ENCODE measurements at regions not wholly inside any gene's neighbourhood (a gene's known extent, or its start where the extent isn't known, plus 50 kb on each side); places are given as distances from the start of the nearest gene placed in this dataset.
"Not testable (repeated sequence)": the region's sequence is repeated elsewhere in the genome, so short reads cannot be mapped to it uniquely, and the experiment has no call there.

- no peaks in the 10 kb centered on the region for H3K27me3 ChIP-seq (ENCODE audit: low read depth, low read length)
- H3K36me3 ChIP-seq (ENCODE audit: control insufficient read depth in 1 of 2, insufficient read depth in 2 of 2, low read length in 2 of 2): no peaks in the 10 kb centered on the region
- no peaks in the 10 kb centered on the region for H3K9me3 ChIP-seq (ENCODE audit: control insufficient read depth in 1 of 2, low read length in 2 of 2)
Measured at GRCh38 chr16:75806487-75806886, 80.2 kb upstream of the CPHXL start.

GRCh38 chr16:75810342-75810741 lies 84.1 kb upstream of the CPHXL start:
- H3K27ac ChIP-seq (ENCODE audit: low read length): no peak overlapping the region
- H3K9me3 ChIP-seq (ENCODE audit: control insufficient read depth in 1 of 2, low read length in 2 of 2): no peaks in the 10 kb centered on the region
- H3K4me1 ChIP-seq (ENCODE audit: control insufficient read depth in 1 of 2, insufficient read depth in 2 of 2, low read length in 2 of 2): no peaks in the 10 kb centered on the region
- no peaks in the 10 kb centered on the region for H3K27me3 ChIP-seq (ENCODE audit: low read depth, low read length)
- H3K36me3 ChIP-seq (ENCODE audit: control insufficient read depth in 1 of 2, insufficient read depth in 2 of 2, low read length in 2 of 2): no peaks in the 10 kb centered on the region
- no peak overlapping the region for H3K4me3 ChIP-seq (ENCODE audit: low read depth in 1 of 2, low read length in 2 of 2)

More at GRCh38 chr16:75806487-75806886, 80.2 kb upstream of the CPHXL start:
- Histone ChIP-seq H3K27ac (ENCODE audit: low read length) (no peak overlapping the region), H3K4me3 (ENCODE audit: low read depth in 1 of 2, low read length in 2 of 2) (no peak overlapping the region), H3K4me1 (ENCODE audit: control insufficient read depth in 1 of 2, insufficient read depth in 2 of 2, low read length in 2 of 2) (no peaks in the 10 kb centered on the region)

GRCh38 chr16:75811020-75811634 lies 84.8 kb upstream of the CPHXL start:
- no peaks in the 10 kb centered on the region for H3K36me3 ChIP-seq (ENCODE audit: control insufficient read depth in 1 of 2, insufficient read depth in 2 of 2, low read length in 2 of 2)
- no peaks in the 10 kb centered on the region for H3K27me3 ChIP-seq (ENCODE audit: low read depth, low read length)
- no peaks in the 10 kb centered on the region for H3K4me1 ChIP-seq (ENCODE audit: control insufficient read depth in 1 of 2, insufficient read depth in 2 of 2, low read length in 2 of 2)
- H3K4me3 ChIP-seq (ENCODE audit: low read depth in 1 of 2, low read length in 2 of 2): no peak overlapping the region
- H3K9me3 ChIP-seq (ENCODE audit: control insufficient read depth in 1 of 2, low read length in 2 of 2): no peaks in the 10 kb centered on the region
- no peak overlapping the region for H3K27ac ChIP-seq (ENCODE audit: low read length)

- Histone ChIP-seq H3K9me3 (ENCODE audit: control insufficient read depth in 1 of 2, low read length in 2 of 2) (no peaks in the 10 kb centered on the region), H3K4me3 (ENCODE audit: low read depth in 1 of 2, low read length in 2 of 2) (no peak overlapping the region), H3K27me3 (ENCODE audit: low read depth, low read length) (no peaks in the 10 kb centered on the region), H3K27ac (ENCODE audit: low read length) (no peak overlapping the region), H3K36me3 (ENCODE audit: control insufficient read depth in 1 of 2, insufficient read depth in 2 of 2, low read length in 2 of 2) (no peaks in the 10 kb centered on the region), H3K4me1 (ENCODE audit: control insufficient read depth in 1 of 2, insufficient read depth in 2 of 2, low read length in 2 of 2) (no peaks in the 10 kb centered on the region)
Measured at GRCh38 chr16:75818491-75818890, 92.2 kb upstream of the CPHXL start.

GRCh38 chr16:75820672-75821071 lies 94.4 kb upstream of the CPHXL start:
- H3K27me3 ChIP-seq (ENCODE audit: low read depth, low read length): no peaks in the 10 kb centered on the region
- no peaks in the 10 kb centered on the region for H3K4me1 ChIP-seq (ENCODE audit: control insufficient read depth in 1 of 2, insufficient read depth in 2 of 2, low read length in 2 of 2)
- no peaks in the 10 kb centered on the region for H3K9me3 ChIP-seq (ENCODE audit: control insufficient read depth in 1 of 2, low read length in 2 of 2)
- H3K27ac ChIP-seq (ENCODE audit: low read length): no peak overlapping the region
- H3K4me3 ChIP-seq (ENCODE audit: low read depth in 1 of 2, low read length in 2 of 2): no peak overlapping the region
- no peaks in the 10 kb centered on the region for H3K36me3 ChIP-seq (ENCODE audit: control insufficient read depth in 1 of 2, insufficient read depth in 2 of 2, low read length in 2 of 2)

- Histone ChIP-seq H3K27me3 (ENCODE audit: low read depth, low read length) (no peaks in the 10 kb centered on the region), H3K9me3 (ENCODE audit: control insufficient read depth in 1 of 2, low read length in 2 of 2) (no peaks in the 10 kb centered on the region), H3K36me3 (ENCODE audit: control insufficient read depth in 1 of 2, insufficient read depth in 2 of 2, low read length in 2 of 2) (no peaks in the 10 kb centered on the region), H3K27ac (ENCODE audit: low read length) (no peak overlapping the region), H3K4me3 (ENCODE audit: low read depth in 1 of 2, low read length in 2 of 2) (no peak overlapping the region), H3K4me1 (ENCODE audit: control insufficient read depth in 1 of 2, insufficient read depth in 2 of 2, low read length in 2 of 2) (no peaks in the 10 kb centered on the region)
Measured at GRCh38 chr16:75821117-75821516, 94.8 kb upstream of the CPHXL start.

GRCh38 chr16:75825750-75826149 lies 99.5 kb upstream of the CPHXL start:
- not testable (repeated sequence) for H3K9me3 ChIP-seq (ENCODE audit: control insufficient read depth in 1 of 2, low read length in 2 of 2); H3K4me3 ChIP-seq (ENCODE audit: low read depth in 1 of 2, low read length in 2 of 2); H3K27ac ChIP-seq (ENCODE audit: low read length); H3K4me1 ChIP-seq (ENCODE audit: control insufficient read depth in 1 of 2, insufficient read depth in 2 of 2, low read length in 2 of 2); H3K27me3 ChIP-seq (ENCODE audit: low read depth, low read length); H3K36me3 ChIP-seq (ENCODE audit: control insufficient read depth in 1 of 2, insufficient read depth in 2 of 2, low read length in 2 of 2)

- not testable (repeated sequence) for H3K4me3 ChIP-seq (ENCODE audit: low read depth in 1 of 2, low read length in 2 of 2)
Measured at GRCh38 chr16:75827372-75828038, 101.2 kb upstream of the CPHXL start.

GRCh38 chr16:75833385-75833784 lies 107.1 kb upstream of the CPHXL start:
- not testable (repeated sequence) for H3K27me3 ChIP-seq (ENCODE audit: low read depth, low read length); H3K36me3 ChIP-seq (ENCODE audit: control insufficient read depth in 1 of 2, insufficient read depth in 2 of 2, low read length in 2 of 2); H3K4me3 ChIP-seq (ENCODE audit: low read depth in 1 of 2, low read length in 2 of 2); H3K4me1 ChIP-seq (ENCODE audit: control insufficient read depth in 1 of 2, insufficient read depth in 2 of 2, low read length in 2 of 2); H3K27ac ChIP-seq (ENCODE audit: low read length)
- peaks cover 0 to 13% of the 10 kb centered on the region in 2 donors for H3K9me3 ChIP-seq (ENCODE audit: control insufficient read depth in 1 of 2, low read length in 2 of 2)

More at GRCh38 chr16:75827372-75828038, 101.2 kb upstream of the CPHXL start:
- not testable (repeated sequence) for H3K4me1 ChIP-seq (ENCODE audit: control insufficient read depth in 1 of 2, insufficient read depth in 2 of 2, low read length in 2 of 2); H3K27me3 ChIP-seq (ENCODE audit: low read depth, low read length); H3K27ac ChIP-seq (ENCODE audit: low read length); H3K36me3 ChIP-seq (ENCODE audit: control insufficient read depth in 1 of 2, insufficient read depth in 2 of 2, low read length in 2 of 2)
- peaks cover 0 to 11% of the 10 kb centered on the region in 2 donors for H3K9me3 ChIP-seq (ENCODE audit: control insufficient read depth in 1 of 2, low read length in 2 of 2)

- Histone ChIP-seq H3K27me3 (ENCODE audit: low read depth, low read length) (no peaks in the 10 kb centered on the region), H3K36me3 (ENCODE audit: control insufficient read depth in 1 of 2, insufficient read depth in 2 of 2, low read length in 2 of 2) (no peaks in the 10 kb centered on the region), H3K4me1 (ENCODE audit: control insufficient read depth in 1 of 2, insufficient read depth in 2 of 2, low read length in 2 of 2) (no peaks in the 10 kb centered on the region), H3K4me3 (ENCODE audit: low read depth in 1 of 2, low read length in 2 of 2) (no peak overlapping the region), H3K9me3 (ENCODE audit: control insufficient read depth in 1 of 2, low read length in 2 of 2) (peaks cover 0 to 6% of the 10 kb centered on the region in 2 donors), H3K27ac (ENCODE audit: low read length) (no peak overlapping the region)
Measured at GRCh38 chr16:75836347-75837010, 110.2 kb upstream of the CPHXL start.

GRCh38 chr16:75837264-75837663 lies 111.0 kb upstream of the CPHXL start:
- no peaks in the 10 kb centered on the region for H3K27me3 ChIP-seq (ENCODE audit: low read depth, low read length)
- H3K27ac ChIP-seq (ENCODE audit: low read length): no peak overlapping the region
- H3K4me1 ChIP-seq (ENCODE audit: control insufficient read depth in 1 of 2, insufficient read depth in 2 of 2, low read length in 2 of 2): no peaks in the 10 kb centered on the region
- no peaks in the 10 kb centered on the region for H3K36me3 ChIP-seq (ENCODE audit: control insufficient read depth in 1 of 2, insufficient read depth in 2 of 2, low read length in 2 of 2)
- H3K9me3 ChIP-seq (ENCODE audit: control insufficient read depth in 1 of 2, low read length in 2 of 2): peaks cover 0 to 4% of the 10 kb centered on the region in 2 donors
- H3K4me3 ChIP-seq (ENCODE audit: low read depth in 1 of 2, low read length in 2 of 2): no peak overlapping the region
